Lower lobe of right lung (tissue), 2 donors: ENCODE measurements at regions not wholly inside any gene's neighbourhood (a gene's known extent, or its start where the extent isn't known, plus 50 kb on each side); places are given as distances from the start of the nearest gene placed in this dataset.

ENCODE experiments used
- ATAC-seq, 2 donors: fragments of 200-7000 bp; cut with Tn5 transposase; one replicate each; pipeline ENCODE4 v1.9.1; 2020 to 2022; ENCODE audit warnings: mild to moderate bottlenecking in 2 of 2, moderate library complexity in 2 of 2
- DNase-seq: peaks from one replicate; pipeline ENCODE4 v3.0.0-alpha.2; 2020
- H3K27ac ChIP-seq: fragments of 200-600 bp; one replicate; pipeline ENCODE4 v1.8.0; 2022
- H3K27me3 ChIP-seq: fragments of 200-600 bp; one replicate; pipeline ENCODE4 v1.8.0; 2022; ENCODE audit warnings: low read depth
- H3K36me3 ChIP-seq: fragments of 200-600 bp; one replicate; pipeline ENCODE4 v1.8.0; 2022; ENCODE audit warnings: mild to moderate bottlenecking
- H3K4me1 ChIP-seq: fragments of 200-600 bp; one replicate; pipeline ENCODE4 v1.8.0; 2022
- H3K4me3 ChIP-seq: fragments of 200-600 bp; one replicate; pipeline ENCODE4 v1.8.0; 2022; ENCODE audit warnings: mild to moderate bottlenecking
- H3K9me3 ChIP-seq: fragments of 200-600 bp; one replicate; pipeline ENCODE4 v1.8.0; 2022
- intact Hi-C: fragments of 100-400 bp; cut with DNase I; formaldehyde crosslinking; loops from one replicate; pipeline ENCODE4 v1.11.0; 2022
- TF ChIP-seq, protein P1 (sequence below): fragments of 200-600 bp; IDR thresholded peaks from one replicate; pipeline ENCODE4 v1.8.0; 2022; ENCODE audit warnings: antibody characterized with exemption, mild to moderate bottlenecking
- donor health status: DM: no; HTN: yes; CAD: no; lungs with severe emphysema.

DNA sequence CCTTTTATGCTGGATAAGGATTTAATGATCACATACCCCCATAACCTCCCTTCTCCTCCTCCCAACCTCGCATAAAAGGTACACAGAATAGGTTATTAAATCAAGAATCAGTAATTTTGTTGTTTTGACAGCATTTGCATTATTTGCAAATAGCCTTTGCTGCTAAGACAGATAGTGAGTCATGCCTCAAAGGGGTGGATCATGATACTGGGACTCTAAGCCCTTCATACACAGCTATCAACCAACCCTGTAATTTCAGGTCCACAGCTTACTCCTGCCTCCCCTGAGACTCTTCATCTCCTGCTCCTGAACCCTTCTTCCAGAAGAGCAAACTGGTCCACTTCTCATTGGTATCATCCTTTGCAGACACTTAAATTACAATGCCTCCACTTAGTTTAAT, 73.8 kb upstream of the KLHL29 start:
- DNase-seq (no peak), ATAC-seq (no peak)
- no peak overlapping the region for H3K4me3 ChIP-seq
- H3K36me3 ChIP-seq = no peaks in the 10 kb centered on the region
- no peaks in the 10 kb centered on the region for H3K4me1 ChIP-seq
- H3K27me3 ChIP-seq = no peaks in the 10 kb centered on the region
- no peak overlapping the region for H3K27ac ChIP-seq
- no peaks in the 10 kb centered on the region for H3K9me3 ChIP-seq
- intact Hi-C loops = no loop called here
- TF ChIP-seq, protein P1, sequence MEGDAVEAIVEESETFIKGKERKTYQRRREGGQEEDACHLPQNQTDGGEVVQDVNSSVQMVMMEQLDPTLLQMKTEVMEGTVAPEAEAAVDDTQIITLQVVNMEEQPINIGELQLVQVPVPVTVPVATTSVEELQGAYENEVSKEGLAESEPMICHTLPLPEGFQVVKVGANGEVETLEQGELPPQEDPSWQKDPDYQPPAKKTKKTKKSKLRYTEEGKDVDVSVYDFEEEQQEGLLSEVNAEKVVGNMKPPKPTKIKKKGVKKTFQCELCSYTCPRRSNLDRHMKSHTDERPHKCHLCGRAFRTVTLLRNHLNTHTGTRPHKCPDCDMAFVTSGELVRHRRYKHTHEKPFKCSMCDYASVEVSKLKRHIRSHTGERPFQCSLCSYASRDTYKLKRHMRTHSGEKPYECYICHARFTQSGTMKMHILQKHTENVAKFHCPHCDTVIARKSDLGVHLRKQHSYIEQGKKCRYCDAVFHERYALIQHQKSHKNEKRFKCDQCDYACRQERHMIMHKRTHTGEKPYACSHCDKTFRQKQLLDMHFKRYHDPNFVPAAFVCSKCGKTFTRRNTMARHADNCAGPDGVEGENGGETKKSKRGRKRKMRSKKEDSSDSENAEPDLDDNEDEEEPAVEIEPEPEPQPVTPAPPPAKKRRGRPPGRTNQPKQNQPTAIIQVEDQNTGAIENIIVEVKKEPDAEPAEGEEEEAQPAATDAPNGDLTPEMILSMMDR = no peak

DNA sequence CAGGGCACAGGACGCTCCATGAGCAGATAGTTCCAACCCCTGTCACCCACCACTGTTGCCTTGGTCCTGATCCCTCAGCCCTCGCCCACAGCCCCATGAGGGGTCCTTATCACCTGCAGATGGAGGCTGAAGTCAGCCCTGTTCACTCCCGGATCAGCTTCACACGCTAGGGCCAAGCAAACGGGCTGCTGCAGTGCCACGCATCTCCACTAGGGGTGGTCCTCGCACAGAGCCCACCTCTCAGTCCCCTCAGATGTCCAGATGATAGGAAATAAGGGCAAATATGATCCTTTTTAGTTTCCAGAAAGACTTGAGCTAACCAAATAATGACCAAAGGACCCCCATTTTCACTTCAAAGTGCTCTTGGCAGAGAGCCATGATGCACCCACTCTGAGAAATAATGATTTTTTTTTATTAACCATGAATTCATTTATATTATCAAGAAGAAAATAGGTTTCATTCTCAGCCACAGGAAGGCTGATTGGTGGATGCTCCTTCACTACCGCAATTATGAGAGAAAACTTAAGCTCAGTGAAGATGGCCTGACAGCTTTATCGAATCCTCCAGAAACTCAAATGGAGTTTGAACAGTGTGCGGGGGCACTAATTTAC, 71.9 kb upstream of the KLHL29 start:
- intact Hi-C loops = no loop called here
- no peak overlapping the region for H3K4me3 ChIP-seq
- H3K9me3 ChIP-seq = no peaks in the 10 kb centered on the region
- no peaks in the 10 kb centered on the region for H3K4me1 ChIP-seq
- H3K27me3 ChIP-seq = no peaks in the 10 kb centered on the region
- TF ChIP-seq, protein P1 = peak; percentile 42
- H3K36me3 ChIP-seq = no peaks in the 10 kb centered on the region
- H3K27ac ChIP-seq = no peak overlapping the region
- DNase-seq (no peak), ATAC-seq (peak in 1 of 2 donors; percentile 37)

DNA sequence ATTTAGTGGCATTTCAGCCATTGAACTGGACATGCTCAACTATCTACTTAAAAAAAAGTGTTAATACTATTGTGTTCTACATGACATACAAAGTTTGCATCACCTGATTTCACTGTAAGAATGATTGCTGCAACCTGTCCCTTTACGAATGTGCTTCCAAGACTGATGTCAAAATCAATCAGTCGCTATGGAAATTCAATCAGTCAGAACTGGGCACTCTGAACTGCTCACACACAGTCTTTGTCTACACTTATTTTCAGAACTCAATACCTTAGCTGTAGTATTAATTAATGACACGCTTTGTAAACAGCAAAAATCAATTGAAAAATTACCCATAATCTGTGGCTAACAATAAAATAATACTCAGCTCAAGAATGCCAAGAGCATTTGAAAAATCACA, 70.3 kb upstream of the KLHL29 start:
- no peaks in the 10 kb centered on the region for H3K27me3 ChIP-seq
- H3K27ac ChIP-seq = no peak overlapping the region
- TF ChIP-seq, protein P1 = no peak
- ATAC-seq = no peak
- H3K9me3 ChIP-seq = no peaks in the 10 kb centered on the region
- no peak for DNase-seq
- no peaks in the 10 kb centered on the region for H3K36me3 ChIP-seq
- intact Hi-C loops = no loop called here
- H3K4me1 ChIP-seq = no peaks in the 10 kb centered on the region
- H3K4me3 ChIP-seq = no peak overlapping the region

DNA sequence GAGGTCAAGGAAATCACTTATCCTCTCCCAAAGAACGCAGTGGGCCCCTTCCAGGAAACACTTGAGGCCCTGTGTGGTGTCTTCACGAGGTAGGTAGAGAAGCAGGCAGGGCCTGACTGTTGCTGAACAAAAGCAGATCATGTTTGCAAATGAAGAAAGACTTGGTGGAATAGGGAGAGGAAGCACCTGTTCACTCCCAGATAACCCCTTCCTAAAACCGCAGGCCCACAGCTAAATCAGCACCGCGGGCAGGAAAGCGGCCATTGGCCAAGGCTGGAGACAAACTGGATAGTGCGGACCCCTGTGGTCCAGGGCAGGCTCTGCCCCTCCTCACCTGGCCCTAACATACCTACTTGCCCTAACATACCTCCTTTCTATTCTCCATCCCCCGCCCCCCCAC, 64.9 kb upstream of the KLHL29 start:
- Histone ChIP-seq H3K27ac (no peak overlapping the region), H3K36me3 (no peaks in the 10 kb centered on the region), H3K9me3 (no peaks in the 10 kb centered on the region), H3K4me1 (no peaks in the 10 kb centered on the region), H3K27me3 (no peaks in the 10 kb centered on the region), H3K4me3 (no peak overlapping the region)
- DNase-seq (no peak), ATAC-seq (no peak)
- intact Hi-C loops = no loop called here
- TF ChIP-seq, protein P1 = no peak

DNA sequence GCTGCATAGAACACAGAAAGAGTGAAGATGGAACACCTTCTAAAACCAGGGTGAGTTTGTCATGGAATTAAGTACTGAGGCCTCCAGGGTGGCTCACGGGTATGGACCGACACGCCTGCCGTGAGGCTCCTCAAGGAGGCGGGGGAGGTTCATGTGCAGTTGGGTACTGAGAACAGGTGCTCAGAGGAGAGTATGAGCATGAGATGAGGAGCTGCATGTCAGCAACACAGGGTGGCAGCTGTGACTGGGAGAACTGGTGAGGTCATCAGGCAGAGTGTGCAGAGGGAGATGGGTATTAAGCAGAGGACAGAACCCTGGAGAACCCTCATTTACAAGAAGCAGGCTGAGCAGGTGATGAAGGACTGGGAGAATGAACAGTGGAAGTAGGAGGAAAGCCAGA, 63.2 kb upstream of the KLHL29 start:
- H3K4me3 ChIP-seq = no peak overlapping the region
- no peaks in the 10 kb centered on the region for H3K4me1 ChIP-seq
- no peaks in the 10 kb centered on the region for H3K27me3 ChIP-seq
- no peaks in the 10 kb centered on the region for H3K9me3 ChIP-seq
- DNase-seq (no peak), ATAC-seq (no peak)
- no peaks in the 10 kb centered on the region for H3K36me3 ChIP-seq
- H3K27ac ChIP-seq = no peak overlapping the region
- intact Hi-C loops = no loop called here
- TF ChIP-seq, protein P1 = no peak
